Activated CD8-positive, alpha-beta memory T cell treated with anti-CD3 and anti-CD28 coated beads for 48 hours (primary cell): ENCODE measurements at regions not wholly inside any gene's neighbourhood (a gene's known extent, or its start where the extent isn't known, plus 50 kb on each side); places are given as distances from the start of the nearest gene placed in this dataset.
"Not testable (repeated sequence)": the region's sequence is repeated elsewhere in the genome, so short reads cannot be mapped to it uniquely, and the experiment has no call there.

Experiments
- DNase-seq, 3 experiments: peaks; one replicate each; pipeline ENCODE4 v3.0.0-alpha.2; 2020; ENCODE audit warnings: low read depth in 2 of 3, low spot score in 2 of 3

DNA sequence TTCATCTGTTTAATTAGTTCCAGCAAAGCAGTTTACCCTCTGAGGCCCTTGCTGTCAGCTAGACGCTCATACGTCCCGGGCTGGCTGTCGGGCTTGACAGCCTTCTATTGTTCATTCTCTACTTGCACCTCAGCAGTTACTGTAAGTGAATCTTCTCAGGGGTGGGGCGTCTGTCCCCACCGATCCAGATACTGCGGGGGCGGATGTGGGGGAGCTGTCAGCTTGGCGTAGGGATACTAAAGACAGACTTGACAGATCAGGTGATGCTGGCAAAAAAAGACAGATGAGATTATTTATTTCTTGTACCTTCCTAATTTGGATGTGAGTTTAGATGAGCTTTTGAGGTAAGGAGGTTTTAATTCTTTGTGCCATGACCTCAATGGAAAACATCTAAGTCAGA lies 315.3 kb downstream of the NR2F2 start:
- DNase-seq, result no peak

DNA sequence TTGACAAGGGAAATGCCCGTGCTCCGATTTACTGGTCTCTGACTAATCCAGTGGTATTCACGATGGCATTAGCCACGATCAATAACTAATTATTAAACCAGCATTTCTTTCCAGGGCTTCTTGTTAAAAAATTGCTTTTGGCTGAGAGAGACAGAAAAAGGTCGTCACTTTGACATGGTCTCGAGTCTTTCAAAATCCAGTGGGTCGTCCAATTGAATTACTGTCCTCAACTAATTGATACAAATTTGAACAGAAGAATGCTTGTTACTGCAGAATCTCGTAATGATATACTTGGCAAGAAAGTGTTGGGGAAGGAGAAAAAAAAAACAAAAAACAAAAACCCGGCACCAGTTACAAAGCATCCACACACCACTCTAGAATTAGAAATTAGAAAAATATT lies 318.4 kb downstream of the NR2F2 start:
- DNase-seq, result no peak

DNA sequence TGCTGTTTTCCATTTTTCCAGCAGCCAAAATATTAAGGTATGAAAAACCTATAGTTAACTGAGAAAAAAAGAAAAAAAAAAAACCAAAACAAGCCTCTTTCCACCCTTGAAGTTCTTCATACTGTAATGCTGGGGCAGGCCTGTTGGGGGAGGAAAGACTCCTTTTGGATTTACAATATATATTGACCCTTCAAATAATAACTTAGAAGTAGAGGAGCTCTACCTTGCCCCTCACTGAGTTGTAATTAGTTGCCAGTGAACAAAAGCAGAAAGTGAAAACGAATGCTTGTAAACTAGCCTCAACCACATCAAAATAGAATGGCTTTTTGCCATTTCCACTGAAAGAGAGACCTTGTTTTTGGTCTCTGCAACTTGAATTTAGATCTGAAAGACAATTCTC lies 326.6 kb downstream of the NR2F2 start:
- no peak for DNase-seq

DNA sequence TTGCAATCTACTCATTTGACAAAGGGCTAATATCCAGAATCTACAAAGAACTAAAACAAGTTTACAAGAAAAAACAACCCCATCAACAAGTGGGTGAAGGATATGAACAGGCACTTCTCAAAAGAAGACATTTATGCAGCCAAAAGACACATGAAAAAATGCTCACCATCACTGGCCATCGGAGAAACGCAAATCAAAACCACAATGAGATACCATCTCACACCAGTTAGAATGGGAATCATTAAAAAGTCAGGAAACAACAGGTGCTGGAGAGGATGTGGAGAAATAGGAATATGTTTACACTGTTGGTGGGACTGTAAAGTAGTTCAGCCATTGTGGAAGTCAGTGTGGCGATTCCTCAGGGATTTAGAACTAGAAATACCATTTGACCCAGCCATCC lies 336.5 kb downstream of the NR2F2 start:
- not testable (repeated sequence) for DNase-seq

DNA sequence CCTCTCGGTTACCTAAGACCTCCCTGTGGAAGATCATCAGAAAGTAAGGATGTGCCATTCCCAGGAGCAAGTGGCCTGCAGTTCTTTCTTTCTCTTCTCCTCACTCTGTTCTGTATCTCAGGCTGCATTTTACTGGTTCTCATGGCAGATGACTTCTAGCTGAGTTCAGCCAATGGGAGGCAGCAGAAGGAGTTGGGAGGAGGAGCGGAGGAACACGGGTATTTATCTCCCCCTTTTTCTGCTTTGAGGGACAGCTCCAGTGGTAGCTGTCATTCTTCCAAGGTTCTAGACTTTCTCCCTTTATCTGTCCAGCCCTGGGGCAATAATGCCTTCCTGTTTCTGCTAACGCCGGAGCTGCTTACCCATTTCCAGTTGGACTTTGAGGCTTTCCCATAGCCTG lies 339.9 kb downstream of the NR2F2 start:
- DNase-seq, result no peak

DNA sequence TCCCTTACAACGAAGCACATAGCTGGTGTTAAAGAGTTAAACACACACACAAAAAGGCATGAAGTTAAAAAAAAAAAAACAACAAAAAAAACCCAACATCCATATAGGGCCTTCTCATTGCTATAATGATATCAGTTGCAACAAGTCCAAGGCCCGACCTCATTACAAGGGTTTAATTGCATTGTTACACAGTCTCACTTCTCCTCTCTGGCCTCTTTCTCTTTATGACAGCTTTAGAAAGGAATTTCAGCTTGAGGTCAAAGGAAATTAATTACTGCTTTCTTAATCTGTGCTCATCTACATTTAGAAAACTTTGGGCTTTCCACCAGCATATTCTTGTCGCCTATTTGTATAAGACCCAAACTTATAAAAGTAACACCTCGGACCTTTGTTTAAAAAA lies 342.1 kb downstream of the NR2F2 start:
- DNase-seq, result no peak

DNA sequence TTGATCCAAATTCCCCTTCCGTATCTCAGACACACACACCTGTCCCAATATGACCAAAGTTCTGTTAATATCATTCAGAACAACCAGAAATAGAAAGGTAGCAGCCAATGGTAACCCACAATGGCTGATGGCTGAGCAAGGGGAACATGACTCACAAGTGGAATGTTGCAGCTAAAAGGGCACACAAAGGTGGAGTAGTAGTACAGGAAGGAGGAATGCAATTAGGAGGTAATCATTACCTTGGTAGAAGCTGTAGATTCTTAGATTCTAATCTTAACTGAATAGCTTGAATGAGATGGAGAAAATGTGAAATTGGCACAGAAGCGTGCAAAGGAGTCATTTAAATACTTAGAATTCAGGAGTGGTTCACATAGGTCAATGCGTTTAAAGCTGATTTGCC lies 347.9 kb downstream of the NR2F2 start:
- DNase-seq, result no peak

DNA sequence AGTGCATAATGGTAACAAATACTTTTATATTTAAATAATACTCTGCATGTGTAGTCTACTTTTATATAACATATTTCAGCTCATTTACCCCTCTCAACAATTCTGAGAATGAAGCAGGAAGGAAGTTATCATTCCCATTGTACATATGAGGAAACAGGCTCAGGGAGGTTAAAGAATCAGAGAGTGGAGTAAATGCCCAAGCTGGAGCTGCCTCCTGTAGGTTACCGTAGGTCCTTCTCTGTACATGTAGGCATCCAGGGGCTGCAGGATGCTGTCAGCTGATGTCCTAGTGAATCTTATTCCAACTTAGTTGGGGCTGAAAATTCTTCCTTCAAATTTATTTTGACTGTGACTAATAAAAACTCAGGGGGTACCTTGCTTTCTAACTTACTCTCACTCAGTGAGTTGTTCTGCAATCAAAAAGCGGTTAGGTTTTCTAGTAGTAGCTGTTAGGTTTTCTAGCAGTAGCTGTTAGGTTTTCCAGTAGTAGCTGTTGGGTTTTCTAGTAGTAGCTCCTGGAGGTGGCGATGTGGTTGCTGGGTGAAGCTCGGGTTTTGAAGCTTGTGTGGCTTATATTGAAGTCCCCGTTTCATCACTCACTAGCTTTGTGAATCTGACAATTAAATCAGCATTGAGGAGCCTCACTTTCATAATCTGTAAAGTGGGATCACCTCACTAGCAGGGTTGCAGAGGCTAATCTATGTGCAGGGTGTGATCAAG lies 357.0 kb downstream of the NR2F2 start:
- DNase-seq, result no peak

DNA sequence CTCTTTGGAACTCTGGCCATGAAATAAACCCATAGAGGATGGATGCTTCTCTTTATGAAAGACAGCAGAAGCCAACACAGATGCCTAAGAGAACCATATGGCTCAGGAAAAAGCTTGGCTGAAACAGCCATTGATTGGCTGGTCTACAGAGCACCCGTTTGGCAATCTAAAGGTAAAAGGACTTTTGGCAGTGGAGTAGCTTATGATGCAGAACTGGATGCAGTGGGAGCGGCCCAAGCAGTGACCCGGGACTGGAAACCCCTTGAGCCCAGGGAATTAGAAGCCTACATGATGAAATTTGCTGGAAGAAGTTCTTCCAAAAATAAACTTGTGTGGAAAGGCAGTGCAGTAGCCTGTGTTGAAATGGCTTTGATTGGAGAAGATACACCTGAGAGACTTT lies 360.2 kb downstream of the NR2F2 start:
- no peak for DNase-seq

DNA sequence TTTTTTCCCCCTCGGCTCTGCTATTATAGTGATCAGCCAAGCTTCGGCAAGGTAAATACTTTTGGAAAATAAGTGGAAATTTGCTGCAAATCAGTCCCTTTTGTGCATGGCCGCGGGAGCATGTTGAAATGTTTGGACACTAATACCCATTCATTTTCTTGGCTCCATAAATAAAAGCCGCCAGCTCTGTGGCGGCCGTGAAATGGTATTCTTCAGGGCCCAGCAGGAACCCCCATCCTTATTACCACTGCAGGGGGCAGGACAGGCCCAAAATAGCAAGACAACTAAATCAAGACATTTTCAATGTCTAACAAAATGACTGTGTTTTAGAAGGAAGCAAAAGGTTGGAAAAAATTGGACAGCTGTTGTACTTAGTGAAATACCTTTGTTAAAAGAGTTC lies 362.3 kb downstream of the NR2F2 start:
- no peak for DNase-seq

DNA sequence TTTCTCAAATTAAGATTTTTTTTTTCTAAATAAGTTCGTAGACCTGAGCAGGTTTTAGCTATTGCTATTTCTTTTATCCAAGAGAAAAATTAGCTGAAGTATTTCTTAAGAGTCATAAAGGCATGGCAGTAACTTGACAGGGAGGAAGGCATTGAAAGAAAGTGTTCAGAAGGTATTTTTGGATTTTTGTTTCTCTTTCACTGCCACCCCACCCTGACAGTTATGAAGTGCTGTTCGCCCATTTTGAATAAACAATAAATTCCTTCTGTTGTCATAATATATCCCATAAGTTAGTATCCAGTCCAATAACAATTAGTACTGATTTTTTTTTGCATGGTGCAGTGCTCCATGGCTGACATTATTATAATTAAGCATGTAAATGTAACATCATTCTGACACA lies 363.0 kb downstream of the NR2F2 start:
- no peak for DNase-seq

DNA sequence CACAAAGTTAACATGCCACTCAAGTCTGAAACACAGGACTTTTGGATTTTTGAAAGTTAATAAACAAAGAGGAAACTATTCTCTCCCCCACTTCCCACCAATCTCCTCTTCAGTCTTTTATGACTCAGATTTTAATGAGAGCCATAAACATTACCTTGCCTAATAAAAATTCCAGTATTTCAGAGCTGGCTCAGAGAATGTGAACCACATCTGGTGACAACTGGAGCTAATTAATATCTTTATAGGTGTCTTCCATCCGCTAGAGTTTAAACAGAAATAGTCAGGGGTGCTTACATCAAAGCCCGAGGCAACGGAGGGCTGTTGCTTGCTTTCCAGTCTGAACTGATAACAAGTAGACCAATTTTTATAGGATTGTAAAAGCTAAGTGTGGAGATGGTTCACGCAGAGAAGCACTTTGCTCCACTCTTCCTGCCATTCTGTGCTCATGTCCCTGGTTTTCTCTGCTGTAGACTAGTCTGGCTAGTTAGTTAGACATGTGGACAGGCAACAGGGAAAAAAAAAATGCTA lies 363.6 kb downstream of the NR2F2 start:
- no peak for DNase-seq

DNA sequence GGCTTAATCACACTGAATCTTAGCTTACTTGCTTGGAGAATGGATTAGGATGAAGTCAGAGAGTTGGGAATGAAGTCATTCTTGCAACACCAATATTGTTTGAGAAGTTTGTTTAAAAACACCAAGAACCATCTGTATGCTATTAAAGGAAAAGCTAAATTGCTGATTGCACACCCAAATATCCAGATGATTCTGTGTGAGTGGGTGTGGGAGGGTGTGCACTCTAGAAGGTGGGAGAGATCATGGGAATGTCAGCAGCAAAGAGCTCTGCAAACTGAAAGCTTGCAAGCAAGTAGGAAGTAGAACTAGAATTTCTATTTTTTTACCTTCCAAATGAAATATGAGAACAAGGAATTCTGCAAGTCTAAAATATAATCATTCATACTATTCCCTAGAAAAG lies 364.9 kb downstream of the NR2F2 start:
- no peak for DNase-seq

DNA sequence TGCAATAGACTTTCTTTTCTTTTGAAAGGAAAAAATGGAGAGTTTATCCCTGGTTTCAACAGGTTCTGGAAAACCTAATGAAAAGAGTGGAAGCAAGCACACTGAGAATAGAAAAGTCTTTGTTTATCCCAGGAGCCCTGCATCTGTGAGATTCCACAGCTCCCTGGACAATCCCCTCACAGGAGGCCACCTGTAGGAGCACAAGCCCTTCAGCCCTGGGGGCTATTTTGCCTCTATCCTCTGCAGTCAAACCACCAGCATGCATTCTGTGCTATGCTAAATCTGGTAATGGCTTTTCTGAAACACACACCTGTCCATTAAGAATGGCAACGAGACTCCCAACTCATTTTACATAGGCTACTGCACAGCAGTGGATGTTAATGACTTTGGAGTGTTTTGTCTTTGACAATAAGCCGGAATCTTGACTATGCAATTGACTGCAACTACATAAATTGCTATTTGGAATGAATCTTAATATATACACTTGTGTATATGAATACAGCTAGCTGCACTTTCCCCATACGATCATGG lies 369.4 kb downstream of the NR2F2 start:
- no peak for DNase-seq

DNA sequence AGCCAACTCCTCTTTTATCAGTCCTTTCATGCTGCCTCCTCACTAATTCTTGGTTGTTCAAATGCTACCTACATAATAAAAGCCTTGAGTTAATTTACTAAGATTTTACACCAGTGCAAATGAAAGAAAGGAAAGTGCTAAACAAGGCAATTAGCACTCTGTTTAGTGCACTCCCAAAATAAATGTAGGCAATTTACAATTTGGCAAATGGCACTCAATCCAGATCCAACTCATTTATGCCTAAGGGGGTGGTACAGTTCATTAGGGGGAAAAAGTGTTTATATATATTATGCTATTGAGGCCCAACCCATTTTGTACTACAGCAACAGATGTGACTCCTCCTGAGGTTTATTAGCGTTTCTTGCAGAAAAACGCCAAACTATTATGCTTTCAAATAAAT lies 370.1 kb downstream of the NR2F2 start:
- DNase-seq, result no peak

DNA sequence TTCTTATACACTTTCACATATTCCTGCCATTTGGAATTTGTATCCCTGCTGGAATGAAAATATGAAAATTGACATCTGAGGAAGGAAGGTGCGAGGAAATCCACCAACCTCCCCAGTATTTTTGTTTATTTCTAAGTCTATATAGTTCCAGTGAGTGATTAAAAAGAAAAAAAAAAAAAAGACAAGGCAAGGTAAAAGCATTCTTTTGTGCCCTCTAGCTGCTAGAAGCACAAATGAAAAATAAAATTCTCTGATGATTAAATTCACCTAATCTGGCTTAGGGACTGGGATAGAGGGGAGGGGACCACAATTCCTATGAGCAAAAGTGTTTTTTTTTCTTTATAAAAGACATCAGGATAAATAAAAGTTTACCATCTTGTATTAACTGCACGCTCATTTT lies 370.9 kb downstream of the NR2F2 start:
- no peak for DNase-seq

DNA sequence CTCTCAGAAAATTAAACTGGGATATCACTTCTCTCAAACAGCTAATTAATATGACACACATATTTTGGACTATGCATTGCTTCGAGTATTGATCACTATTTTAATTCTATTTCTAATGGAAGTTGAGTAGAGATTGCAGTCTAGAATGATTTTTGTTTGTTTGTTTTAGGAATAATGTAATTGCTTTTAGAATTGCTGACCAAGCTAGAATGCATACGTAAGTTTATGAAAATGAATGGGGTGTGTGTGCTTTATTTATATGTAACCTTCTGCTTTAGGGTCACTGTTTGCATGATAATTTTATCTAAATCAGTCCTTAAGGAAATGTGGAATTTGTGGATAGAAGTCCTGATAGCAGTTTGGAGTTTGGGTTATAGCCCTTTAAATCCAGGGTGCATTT lies 371.4 kb downstream of the NR2F2 start:
- DNase-seq, result no peak

DNA sequence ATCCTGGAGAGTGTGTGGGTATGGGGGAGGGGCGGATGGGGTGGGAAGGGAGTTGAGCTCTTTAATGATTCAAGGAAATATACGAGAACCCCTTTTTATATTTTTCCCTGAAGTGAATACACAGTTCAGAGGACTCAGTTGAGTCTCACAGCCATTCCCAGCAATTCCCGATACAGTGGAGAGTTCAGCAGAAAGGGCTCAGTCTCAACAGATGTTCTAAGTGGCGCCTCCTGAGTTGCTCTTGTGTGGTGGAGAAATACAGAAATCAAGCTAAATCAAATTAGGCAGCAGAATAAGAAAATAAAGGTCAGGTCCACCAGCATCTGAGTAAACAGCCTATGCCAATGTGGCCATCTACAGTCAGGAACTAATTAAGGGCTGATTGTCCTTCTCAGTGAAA lies 372.1 kb downstream of the NR2F2 start:
- DNase-seq, result no peak

DNA sequence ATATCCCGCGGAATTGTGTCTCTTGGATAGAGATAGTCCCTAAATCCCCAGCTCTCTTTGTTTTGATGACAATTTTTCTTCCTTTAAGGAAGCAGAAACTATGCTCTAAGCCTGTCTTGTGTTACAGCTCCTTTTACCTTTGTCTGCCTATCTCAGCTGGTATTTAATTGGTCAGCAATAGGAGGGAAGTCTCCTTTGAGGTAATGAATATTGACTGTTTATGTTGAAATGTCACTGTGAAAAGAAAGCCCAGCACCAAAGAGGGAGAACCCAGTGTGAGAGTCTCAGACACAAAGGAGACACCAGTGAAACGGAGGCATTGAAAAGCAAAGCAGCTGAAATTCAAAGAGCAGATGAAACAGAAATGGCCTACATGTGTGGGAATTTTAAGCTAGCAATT lies 372.6 kb downstream of the NR2F2 start:
- no peak for DNase-seq

DNA sequence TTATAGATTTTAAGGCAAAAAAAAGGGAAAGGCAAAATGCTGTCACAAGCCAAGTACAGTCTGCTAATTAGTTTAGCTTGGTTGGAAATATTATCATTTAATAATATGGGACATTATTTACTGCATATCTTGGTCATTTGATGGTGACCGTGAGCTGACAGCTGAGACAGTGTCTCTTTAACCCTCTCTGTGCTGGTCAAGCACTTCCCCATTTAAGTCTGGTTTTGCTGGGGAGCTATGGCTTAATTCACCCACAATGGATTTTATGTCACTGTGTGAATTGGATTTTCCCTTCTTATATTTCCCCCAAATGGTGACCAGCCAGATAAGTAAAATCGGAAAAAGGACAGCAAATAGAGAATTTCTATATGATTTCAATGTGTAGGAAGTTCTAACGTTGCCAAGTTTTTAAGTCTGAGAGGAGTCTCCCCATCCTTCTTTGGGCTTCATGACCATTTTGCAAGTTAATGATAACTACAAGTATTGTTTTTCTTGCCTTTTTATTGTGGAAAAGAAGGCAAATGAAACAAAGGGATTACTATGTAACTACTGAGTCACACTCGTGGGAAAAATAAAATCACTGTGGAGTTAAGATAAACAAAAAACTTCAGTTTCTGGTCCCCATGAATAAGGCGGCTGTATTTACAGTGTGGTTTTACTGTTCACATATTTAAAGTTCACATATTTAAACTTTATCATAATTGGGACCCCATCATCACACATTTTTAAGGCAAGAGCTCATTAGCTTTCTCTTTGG lies 373.5 kb downstream of the NR2F2 start:
- DNase-seq, result no peak

DNA sequence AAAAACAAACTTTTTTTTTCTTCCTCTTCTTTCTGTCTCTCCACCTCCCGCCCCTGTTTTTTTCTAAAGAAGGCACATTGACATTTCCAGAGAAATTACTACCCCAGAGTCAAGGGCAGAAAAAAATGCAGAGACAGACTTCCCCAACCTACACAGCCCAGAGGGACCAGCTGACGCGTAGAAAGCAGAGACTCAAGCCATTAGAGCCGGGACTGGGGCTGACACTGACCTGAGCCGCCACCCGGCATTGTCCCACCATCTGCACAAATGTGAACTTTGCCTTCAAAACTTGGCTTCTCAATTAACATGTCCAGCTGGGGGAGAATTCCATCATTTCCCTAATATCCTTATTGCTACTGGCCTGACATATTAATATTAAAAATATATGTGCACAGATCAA lies 385.6 kb downstream of the NR2F2 start:
- DNase-seq, result no peak

DNA sequence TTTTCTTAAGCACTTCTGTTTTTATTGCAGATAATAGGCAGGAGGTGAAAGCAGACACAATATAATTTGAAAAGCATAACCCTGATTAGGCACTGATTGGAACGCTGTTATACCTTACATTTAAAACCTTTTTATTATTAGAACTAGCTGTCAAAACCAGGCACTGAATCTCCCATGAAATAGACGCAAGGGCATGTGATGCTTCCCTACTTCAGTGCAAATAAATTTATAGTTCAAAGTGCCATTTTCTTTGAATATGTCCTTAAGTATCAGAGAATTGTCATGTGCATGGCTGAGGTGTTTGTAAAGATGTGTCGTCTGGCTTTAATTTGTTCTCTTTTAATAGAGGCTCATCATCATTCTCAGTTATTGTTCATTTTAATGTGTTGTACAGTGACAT lies 386.0 kb downstream of the NR2F2 start:
- DNase-seq, result no peak

DNA sequence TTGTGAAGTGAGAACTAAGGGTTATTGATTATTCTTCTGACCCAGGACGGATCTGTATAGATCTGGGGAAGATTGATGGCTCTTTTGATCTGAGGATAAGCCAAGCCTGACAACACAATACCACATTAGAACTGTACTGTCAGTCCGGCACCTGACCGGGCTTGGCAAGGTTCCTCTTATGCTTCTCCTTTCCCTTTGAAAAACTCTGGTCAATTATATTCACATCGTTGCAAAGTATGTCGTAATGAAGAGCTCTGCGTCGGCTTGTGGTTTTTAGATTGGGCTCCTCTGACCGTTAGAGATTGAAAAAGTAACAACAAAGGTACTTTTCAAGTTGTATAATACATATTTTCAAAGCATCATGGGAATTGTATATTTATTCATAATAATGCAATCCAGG lies 389.8 kb downstream of the NR2F2 start:
- DNase-seq, result no peak
